CD4-positive, alpha-beta T cell treated with Interleukin-21 for 1 hour (primary cell): ENCODE measurements at regions not wholly inside any gene's neighbourhood (a gene's known extent, or its start where the extent isn't known, plus 50 kb on each side); places are given as distances from the start of the nearest gene placed in this dataset.
"Not testable (repeated sequence)": the region's sequence is repeated elsewhere in the genome, so short reads cannot be mapped to it uniquely, and the experiment has no call there.

Experiments
- DNase-seq: peaks from one replicate; pipeline ENCODE4 v3.0.0-alpha.2; 2020

DNA sequence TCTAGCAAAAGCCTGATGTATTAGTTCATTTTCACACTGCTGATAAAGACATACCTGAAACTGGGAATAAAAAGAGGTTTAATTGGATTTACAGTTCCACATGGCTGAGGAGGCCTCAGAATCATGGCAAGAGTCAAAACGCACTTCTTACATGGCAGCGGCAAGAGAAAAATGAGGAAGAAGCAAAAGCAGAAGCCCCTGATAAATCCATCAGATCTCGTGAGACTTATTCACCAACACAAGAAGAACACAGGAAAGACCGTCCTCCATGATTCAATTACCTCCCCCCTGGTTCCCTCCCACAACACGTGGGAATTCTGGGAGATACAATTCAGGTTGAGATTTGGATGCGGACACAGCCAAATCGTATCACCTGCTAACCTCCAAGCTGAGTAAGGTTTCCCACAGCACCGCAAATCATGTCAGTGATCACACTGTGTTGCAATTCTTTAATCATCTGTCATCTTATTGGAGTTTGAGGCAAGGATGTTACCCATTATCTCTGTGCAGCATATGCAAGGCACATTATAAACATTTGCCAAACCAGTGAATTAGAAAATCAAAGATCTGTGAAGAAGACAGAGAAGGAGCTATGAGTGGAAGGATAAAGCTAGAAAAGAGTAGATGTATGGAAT is 128.5 kb downstream of the ZNF281 start:
- DNase-seq: no peak

DNA sequence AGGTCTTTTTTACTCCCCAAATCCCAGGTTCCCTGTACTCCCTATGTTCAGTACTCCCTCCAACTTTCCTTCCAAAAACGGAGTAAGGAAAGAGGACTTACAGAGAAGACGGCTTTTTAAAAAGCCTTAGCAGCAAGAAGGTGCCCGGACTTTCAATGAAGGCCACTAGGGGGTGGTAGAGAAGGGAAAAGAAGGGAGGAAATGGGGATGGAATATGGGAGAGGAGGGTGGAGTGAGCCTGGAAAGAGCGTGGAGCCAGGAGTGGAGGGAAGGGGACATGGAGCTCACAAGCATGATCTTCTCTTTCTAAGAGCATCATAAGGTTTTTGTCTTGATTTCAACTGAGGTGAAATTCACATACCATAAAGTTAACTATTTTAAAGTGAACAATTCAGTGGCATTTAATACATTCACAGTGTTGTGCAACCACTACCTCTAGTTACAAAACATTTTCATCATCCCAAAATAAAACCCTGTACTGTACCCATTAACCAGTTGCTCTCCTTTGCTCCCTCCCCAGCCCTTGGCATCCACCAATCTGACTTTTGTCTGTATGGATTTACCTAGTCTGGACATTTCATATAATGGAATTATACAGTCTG is 129.9 kb downstream of the ZNF281 start:
- peak; percentile 35 for DNase-seq

DNA sequence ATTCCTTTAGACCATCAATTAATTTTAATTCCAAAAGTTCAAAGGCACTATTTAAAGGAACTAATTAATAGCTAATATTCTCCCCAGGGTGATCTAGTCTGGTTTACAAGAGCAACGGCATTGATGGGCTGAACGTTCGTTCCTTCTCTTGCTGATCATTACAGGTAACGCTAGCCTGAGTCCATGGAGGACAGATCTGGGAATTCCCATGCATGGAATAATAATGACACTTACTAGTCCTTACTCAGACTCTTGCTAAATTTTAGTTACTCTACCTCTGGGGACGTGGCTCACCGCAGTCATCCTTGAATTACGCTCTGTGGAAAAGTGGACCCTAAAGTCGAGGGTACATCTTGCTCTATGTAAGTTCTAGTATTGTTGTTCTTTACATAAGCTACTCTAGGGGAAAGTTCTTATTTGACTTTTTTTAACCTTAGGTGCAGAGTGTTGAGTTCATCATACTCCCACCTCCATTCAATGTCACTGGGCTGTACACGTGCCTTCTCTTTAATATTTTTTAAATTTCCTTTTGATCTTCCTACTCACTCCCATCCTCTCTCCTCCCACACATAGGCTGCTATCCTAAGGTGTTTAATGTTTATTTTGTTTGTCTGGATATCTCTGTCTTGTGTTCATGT is 133.9 kb downstream of the ZNF281 start:
- no peak for DNase-seq

DNA sequence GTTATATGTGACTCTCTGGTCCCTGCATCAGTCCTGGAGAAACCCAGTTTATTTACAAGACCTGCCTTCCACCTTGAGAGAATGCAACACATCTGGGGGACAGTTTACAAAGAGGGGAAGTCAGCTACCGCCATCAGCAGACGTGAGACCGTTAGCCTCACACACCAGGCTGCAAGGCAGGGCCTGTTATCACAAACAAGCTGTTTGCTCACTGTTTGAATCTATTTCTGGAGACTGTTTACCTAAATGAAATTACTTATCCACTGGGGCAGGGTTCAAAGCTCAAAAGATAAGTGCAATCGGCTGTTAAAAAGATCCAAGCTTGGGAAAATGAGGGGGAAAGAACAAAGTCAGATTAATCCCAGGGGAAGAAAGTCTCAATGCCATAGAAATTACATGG is 134.4 kb downstream of the ZNF281 start:
- DNase-seq: no peak

DNA sequence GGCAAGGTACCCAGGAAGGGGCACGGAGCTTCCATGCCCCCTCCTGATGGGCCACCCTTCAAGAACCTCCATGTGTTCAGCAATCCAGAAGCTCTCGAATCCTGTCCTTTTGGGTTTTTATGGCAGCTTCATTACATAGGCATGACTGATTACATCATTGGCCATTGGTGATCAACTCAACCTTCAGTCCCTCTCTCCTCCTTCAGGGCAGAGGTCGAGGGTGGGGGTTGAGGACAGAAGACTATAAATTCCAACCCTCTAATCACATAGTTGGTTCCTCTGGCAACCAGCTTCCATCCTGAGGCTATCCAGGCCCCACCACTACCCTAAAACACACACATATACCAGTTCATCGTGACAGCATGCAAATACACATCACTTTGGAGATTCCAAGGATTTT is 135.7 kb downstream of the ZNF281 start:
- DNase-seq: no peak

DNA sequence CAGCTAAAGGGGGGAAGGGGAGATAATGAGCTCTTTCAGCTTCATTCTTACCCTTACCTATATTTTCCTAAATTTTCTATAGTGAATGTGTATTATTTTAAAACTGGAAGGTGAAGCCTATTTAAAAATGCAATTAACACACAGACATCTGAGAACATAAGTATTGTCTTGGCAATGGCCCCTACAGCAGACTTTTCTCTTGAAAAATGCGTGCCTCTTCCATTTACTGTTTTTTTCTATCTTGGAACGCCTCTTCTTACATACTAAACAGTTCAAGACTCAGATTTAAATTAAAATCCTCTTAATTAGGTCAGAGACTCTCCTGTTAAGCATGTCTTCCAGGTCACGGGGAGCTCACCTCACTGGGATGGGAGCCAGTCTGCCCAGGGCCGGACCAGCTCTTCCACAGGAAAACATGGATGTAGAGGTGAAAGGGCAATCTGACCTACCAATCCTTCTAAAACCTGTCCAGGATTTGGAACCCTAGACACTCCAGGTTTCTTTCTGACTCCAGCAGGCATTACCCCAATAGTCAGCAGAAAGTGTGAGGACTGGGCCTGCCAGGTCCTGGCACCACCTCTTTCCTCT is 137.3 kb downstream of the ZNF281 start:
- DNase-seq: no peak

DNA sequence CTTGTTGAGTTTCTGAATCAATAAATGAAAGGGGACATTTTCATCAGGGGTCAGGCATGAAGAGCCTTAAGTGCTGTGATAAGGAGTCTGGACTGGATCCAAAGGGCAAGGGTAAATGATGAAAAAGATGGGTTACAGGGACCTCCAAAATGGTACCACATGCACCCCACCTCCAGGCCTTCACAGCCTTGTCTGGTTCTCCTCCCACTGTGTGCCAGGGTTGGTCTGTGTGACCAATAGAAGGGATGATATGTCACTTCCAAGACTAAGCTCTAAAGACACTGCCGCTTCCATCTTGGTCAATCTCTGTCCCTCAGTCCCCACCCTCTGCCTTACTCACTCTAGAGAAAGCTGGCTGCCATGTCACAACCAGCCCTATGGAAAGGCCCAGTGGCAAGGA is 140.6 kb downstream of the ZNF281 start:
- DNase-seq: no peak

DNA sequence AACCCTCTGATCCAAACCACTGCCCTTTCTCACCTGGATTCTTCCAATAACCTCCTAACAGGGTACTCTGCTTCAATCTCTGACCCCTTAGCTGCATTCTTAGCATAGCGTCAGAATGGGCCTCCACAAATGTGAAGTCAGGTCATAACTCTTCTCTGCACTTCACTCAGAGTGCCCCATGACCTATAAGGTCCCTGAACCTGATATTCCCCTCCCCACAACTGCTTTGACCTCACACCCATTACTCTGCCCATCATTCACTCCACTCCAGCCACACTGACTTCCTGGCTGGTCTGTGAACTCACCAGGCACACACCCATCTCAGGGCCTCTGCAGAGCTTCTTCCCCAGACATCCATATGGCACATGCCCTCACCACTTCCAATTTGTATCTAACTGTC is 141.9 kb downstream of the ZNF281 start:
- DNase-seq: no peak

DNA sequence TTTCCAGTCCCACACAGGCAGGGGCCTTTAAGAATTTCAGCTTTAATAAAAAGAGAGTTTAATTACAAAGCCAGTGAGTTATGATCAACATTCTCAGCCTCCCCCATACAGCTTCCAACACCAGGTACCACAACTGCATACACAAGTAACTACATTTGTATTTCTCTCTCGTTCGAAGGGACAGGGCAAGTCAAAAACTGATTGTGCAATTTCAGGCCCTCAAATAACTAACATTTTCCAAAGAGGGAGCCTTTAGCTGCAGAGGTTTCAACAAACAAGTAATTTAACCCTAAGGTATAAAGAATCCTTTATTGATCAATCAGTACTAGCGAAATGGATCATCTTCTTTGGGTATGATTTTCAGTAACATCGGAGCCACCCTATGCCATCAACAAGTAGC is 142.4 kb downstream of the ZNF281 start:
- no peak for DNase-seq

DNA sequence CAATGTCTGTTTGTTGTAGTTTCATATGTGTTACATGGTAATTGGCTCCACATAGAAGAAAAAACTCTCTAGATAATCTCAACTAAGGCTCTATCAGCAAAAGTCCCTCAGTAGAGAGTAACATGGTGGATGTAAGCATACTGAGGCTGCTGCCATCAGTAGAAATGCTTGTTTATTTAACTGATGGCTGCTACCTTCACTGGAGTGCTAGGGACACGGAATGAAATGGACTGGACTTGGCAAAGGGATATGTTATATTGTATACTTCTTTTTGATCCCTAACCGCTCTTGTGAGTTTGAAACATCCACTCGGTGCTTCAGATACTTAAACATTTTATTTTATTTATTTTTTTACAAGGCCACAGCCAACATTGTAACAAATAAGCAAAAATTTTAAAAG is 143.0 kb downstream of the ZNF281 start:
- no peak for DNase-seq

DNA sequence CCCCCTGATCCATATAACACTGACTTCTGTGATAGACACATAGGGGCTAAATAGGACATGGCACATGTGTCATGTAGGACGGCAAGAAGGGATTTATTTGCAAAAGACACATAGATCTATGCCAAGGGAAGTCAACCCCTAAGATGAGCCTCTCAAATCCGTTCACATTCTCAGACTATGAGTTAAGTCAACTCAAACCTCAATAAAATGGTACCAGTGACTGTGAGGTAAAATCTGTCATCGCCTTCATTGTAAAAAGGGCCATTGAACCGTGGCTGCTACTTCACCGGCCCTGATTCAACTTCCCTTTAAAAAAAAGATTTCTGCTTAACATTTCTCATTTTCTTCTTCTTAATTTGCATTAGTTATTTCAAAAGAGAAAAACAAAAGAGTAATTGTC is 144.0 kb downstream of the ZNF281 start:
- DNase-seq: no peak

DNA sequence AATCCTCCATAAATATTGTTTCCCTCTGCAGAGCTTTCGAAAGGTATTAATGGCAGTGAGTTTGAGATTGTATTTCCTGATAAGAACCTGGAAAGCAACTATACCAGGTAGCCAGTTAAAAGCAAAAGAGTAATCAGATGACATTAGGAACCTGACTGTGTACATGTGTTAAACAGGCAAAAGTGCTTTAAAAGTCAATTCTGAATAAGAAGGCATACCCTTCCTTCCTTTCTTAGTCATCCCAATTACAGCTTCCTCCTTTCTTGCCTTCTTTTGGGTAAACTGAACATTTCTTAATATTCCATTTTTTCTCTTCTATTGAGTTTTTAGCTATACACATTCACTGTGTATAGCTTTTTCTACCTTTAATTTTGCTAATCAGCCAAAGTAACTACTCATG is 144.7 kb downstream of the ZNF281 start:
- DNase-seq: no peak

DNA sequence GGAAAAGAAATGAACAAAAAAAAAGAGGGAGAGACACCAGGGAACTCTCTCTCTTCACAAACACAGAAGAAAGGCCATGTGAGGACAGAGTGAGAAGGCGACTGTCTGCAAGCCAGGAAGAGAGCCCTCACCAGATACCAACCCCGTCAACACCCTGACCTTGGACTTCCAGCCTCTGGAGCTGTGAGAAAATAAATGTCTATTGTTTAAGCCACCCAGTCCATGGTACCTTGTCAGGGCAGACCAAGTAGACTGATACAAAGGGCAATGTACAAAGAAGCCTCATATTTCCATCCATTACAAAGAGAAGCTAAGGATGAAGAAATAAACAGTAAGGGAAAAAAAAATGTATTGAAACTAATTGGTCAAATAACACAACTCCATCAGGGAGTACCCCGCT is 146.6 kb downstream of the ZNF281 start:
- no peak for DNase-seq

DNA sequence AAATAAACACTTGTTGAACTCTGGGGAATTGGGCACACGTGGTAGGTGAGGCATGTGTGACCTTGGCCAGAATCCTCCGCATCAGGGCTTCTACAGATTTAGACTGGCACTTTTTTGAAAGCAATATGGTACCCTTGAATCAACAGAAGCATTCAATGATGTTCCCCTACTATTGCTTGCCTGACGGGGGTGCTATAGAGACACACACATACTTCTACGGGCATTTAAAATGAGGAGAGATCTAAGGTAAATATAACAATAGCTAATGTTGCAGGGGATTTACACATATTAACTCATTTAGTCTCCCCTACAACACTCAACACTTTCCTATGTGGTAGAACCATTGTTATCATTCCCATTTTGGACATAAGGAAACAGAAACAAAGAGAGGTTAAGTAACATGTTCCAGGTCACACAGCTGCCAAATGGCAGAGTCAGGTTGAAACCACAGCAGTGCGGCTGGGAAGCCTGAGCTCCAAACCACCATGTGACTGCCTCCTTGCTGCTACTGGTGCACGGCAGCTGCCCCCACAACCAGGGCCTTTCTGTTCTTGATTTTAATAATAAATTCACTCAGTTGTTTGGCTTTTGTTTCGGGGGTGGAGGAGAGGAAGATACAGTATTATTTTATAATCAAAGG is 147.4 kb downstream of the ZNF281 start:
- DNase-seq: no peak

DNA sequence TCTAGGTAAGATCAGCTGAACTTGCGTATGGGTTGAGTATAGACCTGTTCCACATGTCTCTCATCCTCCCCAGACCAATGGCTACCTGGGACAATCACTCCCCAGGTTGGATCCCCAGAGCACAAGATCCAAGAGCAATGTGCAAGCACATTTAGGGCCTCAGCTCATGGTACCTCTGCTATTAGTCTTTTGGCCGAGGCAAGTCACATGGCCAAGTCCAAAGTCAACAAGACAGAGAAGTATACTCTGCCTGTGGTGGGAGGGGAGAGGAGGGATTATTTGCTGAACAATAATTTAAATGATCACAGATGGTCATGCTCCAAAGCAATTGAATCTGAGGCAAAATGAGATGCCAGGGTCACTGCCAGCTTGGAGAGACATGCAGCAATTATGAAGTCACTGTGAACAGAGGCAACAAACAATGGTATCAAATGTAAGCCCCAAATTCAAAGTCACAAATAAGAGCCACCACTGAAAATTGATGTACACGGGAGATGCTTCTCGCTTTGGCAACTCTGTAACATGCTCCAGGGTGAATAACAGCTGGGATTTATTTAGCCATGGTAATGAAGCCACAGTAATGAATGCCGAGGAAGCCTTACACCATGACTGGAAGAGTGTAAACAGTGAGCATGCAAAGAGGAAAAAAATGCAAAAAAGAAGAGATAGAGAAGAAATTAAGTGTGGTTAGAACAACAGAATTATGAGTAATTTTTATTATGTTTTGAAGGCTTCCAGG is 149.1 kb downstream of the ZNF281 start:
- no peak for DNase-seq

DNA sequence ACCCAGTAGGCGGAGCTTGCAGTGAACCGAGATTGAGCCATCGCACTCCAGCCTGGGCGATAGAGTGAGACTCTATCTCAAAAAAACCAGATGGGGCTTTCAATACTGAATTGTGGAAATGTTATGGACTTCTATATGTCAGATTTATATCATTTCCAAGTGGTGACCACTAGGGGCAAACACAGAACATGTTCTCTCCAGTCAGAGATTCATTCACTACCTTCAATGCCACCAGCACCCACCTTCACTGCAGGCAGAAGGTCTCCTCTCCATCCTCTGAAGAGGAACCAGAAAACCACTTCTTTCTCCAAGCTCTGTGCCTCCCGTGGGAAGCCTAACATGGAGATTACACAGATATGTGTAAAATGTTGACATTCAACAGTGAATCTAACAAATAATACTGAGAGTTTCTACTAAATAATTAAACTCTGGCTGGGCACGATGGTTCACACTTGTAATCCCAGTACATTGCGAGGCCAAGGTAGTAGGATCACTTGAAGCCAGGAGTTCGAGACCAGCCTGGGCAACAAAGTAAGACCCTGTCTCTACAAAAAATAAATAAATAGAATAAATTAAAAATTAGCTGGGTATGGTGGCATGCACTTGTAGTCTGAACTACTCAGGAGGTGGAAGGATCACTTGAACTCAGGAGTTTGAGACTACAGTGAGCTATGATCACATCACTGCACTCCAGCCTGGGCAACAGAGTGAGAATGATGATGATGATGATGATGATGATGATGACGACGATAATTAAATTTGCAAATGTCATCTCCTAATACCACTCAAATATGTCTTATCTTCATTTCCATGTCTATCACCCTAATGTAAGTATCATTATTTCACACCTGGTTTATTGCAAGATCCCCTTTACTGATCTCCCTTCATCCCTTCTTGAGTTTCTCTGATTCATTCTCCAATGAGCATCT is 151.1 kb downstream of the ZNF281 start:
- peak; percentile 16 for DNase-seq

DNA sequence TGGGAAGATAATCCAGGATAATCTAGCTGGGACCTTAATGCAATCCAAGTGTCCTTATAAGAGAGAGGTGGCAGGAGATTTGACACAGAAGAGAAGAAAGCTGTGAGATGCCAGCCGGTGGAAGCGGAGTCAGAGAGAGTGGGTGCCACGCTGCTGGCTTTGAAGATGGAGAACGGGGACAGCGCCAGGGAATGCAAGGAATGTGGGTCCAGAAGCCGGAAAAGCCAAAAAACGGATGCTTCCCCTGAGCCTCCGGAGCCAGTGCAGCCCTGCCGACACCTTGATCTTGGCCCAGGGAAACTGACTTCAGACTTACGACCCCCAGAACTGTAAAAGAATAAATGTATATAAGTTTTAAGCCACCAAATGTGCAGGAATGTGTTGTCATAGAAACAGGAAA is 152.6 kb downstream of the ZNF281 start:
- no peak for DNase-seq

DNA sequence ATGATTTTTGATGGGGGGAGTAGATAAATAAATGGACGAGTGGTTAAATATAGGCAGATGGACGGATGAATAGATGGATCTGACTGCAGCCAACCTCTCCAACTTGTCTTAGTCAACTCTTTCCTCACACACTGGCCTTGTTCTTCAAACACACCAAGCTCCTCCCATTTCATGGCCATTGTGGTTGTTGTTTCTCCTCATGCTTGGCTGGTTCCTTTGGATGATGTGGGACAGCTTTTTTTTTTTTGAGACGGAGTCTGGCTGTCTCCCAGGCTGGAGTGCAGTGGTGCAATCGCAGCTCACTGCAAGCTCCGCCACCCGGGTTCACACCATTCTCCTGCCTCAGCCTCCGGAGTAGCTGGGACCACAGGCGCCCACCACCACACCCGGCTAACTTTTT is 155.2 kb downstream of the ZNF281 start:
- not testable (repeated sequence) for DNase-seq

DNA sequence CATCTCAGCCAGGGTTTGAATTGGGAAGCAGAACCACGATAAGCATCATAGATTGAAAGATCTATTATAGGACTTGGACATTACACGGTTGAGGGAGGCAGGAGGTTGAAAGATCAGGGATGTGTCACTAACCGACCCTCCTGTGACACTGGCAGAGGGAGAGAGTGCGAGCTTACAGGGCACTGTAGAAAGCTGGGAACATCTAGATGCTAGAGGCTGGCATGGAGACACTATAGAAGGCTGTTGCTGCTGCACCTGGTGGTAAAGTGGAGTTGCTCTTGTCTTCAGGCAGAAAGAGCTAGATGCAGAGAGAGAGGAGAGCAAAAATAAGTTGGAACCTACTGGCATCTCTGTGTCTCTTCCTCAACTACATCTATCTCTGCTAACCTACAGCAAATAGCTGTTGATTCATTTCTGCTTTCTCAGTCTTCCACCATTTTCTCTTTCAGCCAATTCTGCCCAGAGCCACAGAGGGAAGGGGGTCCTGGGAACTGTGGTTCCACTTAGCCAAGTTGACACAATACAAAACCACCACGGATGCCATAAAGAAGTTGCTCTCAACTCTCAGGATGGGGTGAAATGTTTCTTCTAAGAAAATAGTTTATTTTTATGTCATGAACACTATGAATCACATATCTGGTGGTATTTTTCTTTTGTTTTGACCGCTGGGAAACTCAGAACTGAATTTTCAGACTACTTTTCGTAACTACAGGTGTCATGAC is 155.9 kb downstream of the ZNF281 start:
- DNase-seq: no peak

DNA sequence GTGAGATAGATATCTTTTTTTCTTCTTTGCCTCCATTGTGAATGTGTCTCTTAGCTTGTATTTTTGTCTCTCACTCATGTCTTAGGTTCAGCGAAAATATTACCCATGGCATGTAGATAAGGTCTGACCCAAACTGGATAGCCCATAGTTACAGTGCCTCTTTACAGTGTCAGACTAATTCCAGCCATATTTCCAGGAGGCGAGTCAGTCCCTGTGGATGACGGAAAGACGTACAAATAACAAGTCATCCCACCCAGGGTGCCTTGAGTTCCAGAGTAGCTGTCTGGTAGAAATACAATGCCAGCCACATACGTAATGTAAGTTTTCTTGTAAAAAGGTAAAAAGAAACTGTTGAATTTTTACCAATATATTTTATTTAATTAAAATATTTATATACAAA is 157.3 kb downstream of the ZNF281 start:
- DNase-seq: no peak

DNA sequence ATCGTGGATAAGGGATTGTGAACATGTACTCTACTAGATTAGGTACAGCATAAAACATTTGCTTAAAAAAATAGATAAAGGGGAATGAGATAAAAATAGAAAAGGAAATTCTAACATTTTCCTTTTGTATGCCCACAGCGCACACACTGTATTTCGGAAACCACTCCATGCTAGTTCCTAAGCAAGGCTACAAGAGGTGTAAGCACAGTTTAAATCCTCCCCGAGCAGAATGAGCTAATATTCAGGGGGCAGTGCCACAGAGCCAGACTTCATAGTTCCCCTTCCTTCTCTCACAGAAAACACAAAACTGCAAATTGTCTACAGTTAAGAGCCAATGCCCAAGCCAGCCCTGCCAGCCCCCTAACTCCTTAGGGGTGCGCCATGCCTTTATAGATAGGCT is 159.4 kb downstream of the ZNF281 start:
- DNase-seq: no peak
